ENCODE measurements at regions not wholly inside any gene's neighbourhood (a gene's known extent, or its start where the extent isn't known, plus 50 kb on each side); places are given as distances from the start of the nearest gene placed in this dataset.

- TF ChIP-seq USF2 (IDR thresholded peaks at IDR 0.05; ENCODE audit: low read depth, low read length) (no peak), CTCF (conservative IDR thresholded peaks at IDR 0.05; ENCODE audit: low read depth, low read length) (no peak), MXI1 (IDR thresholded peaks at IDR 0.05; ENCODE audit: borderline replicate concordance, low read depth, low read length) (no peak), CEBPB (IDR thresholded peaks at IDR 0.05; ENCODE audit: low read depth, low read length) (no peak), POLR2A (IDR thresholded peaks at IDR 0.05; ENCODE audit: low read depth, low read length) (no peak), RAD21 (IDR thresholded peaks at IDR 0.05; ENCODE audit: low read length) (no peak), RFX5 (IDR thresholded peaks at IDR 0.05; ENCODE audit: low read depth, low read length) (no peak), ELK1 (IDR thresholded peaks at IDR 0.05; ENCODE audit: borderline replicate concordance, low read depth, low read length) (no peak)
Observed at GRCh38 chr9:73597771-73598170, 446.1 kb downstream of the ANXA1 start.

All from IMR-90 (cell line).